Activated T-cell treated with anti-CD3 and anti-CD28 coated beads, Interleukin-2, amount 50 U/mL, for 72 hours (primary cell): ENCODE measurements at regions not wholly inside any gene's neighbourhood (a gene's known extent, or its start where the extent isn't known, plus 50 kb on each side); places are given as distances from the start of the nearest gene placed in this dataset.
A peak's percentile ranks its signal among the peaks of the same experiment; 100 is the strongest.
"Not testable (repeated sequence)": the region's sequence is repeated elsewhere in the genome, so short reads cannot be mapped to it uniquely, and the experiment has no call there.

Experiments used
- ATAC-seq, 2 donors: fragments of 150-1000 bp; cut with Tn5 transposase; replicated peaks in 1 of 2; 2 replicates each; pipeline ENCODE4 v1.10.0; 2021; ENCODE audit warnings: moderate library complexity in 2 of 2, mild to moderate bottlenecking in 1 of 2
- DNase-seq, 2 donors: peaks; one replicate each; pipeline ENCODE4 v3.0.0; 2021 to 2022; ENCODE audit warnings: mixed read lengths in 1 of 2
- H3K27ac Mint-ChIP-seq: one replicate; pipeline ENCODE4 v1.8.0; 2022; ENCODE audit warnings: mild to moderate bottlenecking, moderate library complexity, mixed read lengths
- H3K27me3 Mint-ChIP-seq: one replicate; pipeline ENCODE4 v1.8.0; 2022; ENCODE audit warnings: low read depth, mixed read lengths
- H3K36me3 Mint-ChIP-seq, 2 donors: one replicate each; pipeline ENCODE4 v1.8.0; 2022; ENCODE audit warnings: mixed read lengths in 2 of 2, mild to moderate bottlenecking in 1 of 2; ENCODE audit not compliant: insufficient read depth in 2 of 2
- H3K4me1 Mint-ChIP-seq: one replicate; pipeline ENCODE4 v1.8.0; 2022; ENCODE audit warnings: low read depth, mixed read lengths
- H3K4me3 Mint-ChIP-seq, 2 donors: one replicate each; pipeline ENCODE4 v1.8.0; 2022; ENCODE audit warnings: mild to moderate bottlenecking in 2 of 2, mixed read lengths in 2 of 2, moderate library complexity in 2 of 2
- H3K9me3 Mint-ChIP-seq, 2 donors: one replicate each; pipeline ENCODE4 v1.8.0; 2022; ENCODE audit warnings: mixed read lengths in 2 of 2

- not testable (repeated sequence) for H3K9me3 Mint-ChIP-seq, DNase-seq, H3K36me3 Mint-ChIP-seq, ATAC-seq, H3K4me3 Mint-ChIP-seq, H3K4me1 Mint-ChIP-seq, H3K27ac Mint-ChIP-seq
- peaks cover 31% of the 10 kb centered on the region for H3K27me3 Mint-ChIP-seq
These were observed 86.6 kb upstream of the FRMD4A start for GRCh38 chr10:14417336-14417735.

- H3K4me1 Mint-ChIP-seq = no peaks in the 10 kb centered on the region
- H3K27me3 Mint-ChIP-seq = peaks cover 38% of the 10 kb centered on the region
- no peak for ATAC-seq
- H3K4me3 Mint-ChIP-seq = no peak overlapping the region
- H3K36me3 Mint-ChIP-seq = no peaks in the 10 kb centered on the region
- H3K27ac Mint-ChIP-seq = no peak overlapping the region
- DNase-seq = no peak
- H3K9me3 Mint-ChIP-seq = peaks cover 0 to 2% of the 10 kb centered on the region in 2 donors
These were observed 85.6 kb upstream of the FRMD4A start for GRCh38 chr10:14416308-14416700.

- peaks cover 4% of the 10 kb centered on the region for H3K4me1 Mint-ChIP-seq
- peaks cover 43% of the 10 kb centered on the region for H3K27me3 Mint-ChIP-seq
- no peak overlapping the region for H3K27ac Mint-ChIP-seq
- H3K36me3 Mint-ChIP-seq = peaks cover 0 to 3% of the 10 kb centered on the region in 2 donors
- H3K4me3 Mint-ChIP-seq = no peak overlapping the region
- H3K9me3 Mint-ChIP-seq = peaks cover 2 to 4% of the 10 kb centered on the region in 2 donors
- ATAC-seq (no peak), DNase-seq (no peak)
These were observed 85.1 kb upstream of the FRMD4A start for GRCh38 chr10:14415676-14416307.

- H3K9me3 Mint-ChIP-seq = peaks cover 2 to 4% of the 10 kb centered on the region in 2 donors
- no peak for DNase-seq
- no peak overlapping the region for H3K4me3 Mint-ChIP-seq
- H3K27me3 Mint-ChIP-seq = peaks cover 52% of the 10 kb centered on the region
- H3K4me1 Mint-ChIP-seq = peaks cover 13% of the 10 kb centered on the region
- no peak for ATAC-seq
- peaks cover 3% of the 10 kb centered on the region in 2 donors for H3K36me3 Mint-ChIP-seq
- no peak overlapping the region for H3K27ac Mint-ChIP-seq
These were observed 84.2 kb upstream of the FRMD4A start for GRCh38 chr10:14414901-14415300.

GRCh38 chr10:14413523-14413922, 82.8 kb upstream of the FRMD4A start:
- Mint-ChIP-seq H3K4me1 (peaks cover 27% of the 10 kb centered on the region), H3K27me3 (peaks cover 54% of the 10 kb centered on the region), H3K27ac (no peak overlapping the region), H3K9me3 (peaks cover 4 to 5% of the 10 kb centered on the region in 2 donors), H3K4me3 (no peak overlapping the region), H3K36me3 (peaks cover 5 to 6% of the 10 kb centered on the region in 2 donors)
- DNase-seq (no peak), ATAC-seq (no peak)

GRCh38 chr10:14412624-14413023, 81.9 kb upstream of the FRMD4A start:
- ATAC-seq (no peak), DNase-seq (no peak)
- Mint-ChIP-seq H3K36me3 (peaks cover 5 to 6% of the 10 kb centered on the region in 2 donors), H3K4me1 (peaks cover 33% of the 10 kb centered on the region), H3K27ac (no peak overlapping the region), H3K27me3 (peaks cover 60% of the 10 kb centered on the region), H3K9me3 (peaks cover 4 to 5% of the 10 kb centered on the region in 2 donors), H3K4me3 (no peak overlapping the region)

- Mint-ChIP-seq H3K4me1 (peaks cover 33% of the 10 kb centered on the region), H3K27ac (peak overlapping the region; percentile 58), H3K27me3 (peaks cover 81% of the 10 kb centered on the region), H3K36me3 (peaks cover 5 to 6% of the 10 kb centered on the region in 2 donors), H3K4me3 (peak overlapping the region; percentile 16 to 31), H3K9me3 (peaks cover 4 to 5% of the 10 kb centered on the region in 2 donors)
- peak; percentile 45 to 47 for ATAC-seq
- DNase-seq = no peak
These were observed 79.2 kb upstream of the FRMD4A start for GRCh38 chr10:14409856-14410458.

GRCh38 chr10:14409247-14409646, 78.5 kb upstream of the FRMD4A start:
- peak; percentile 82 to 87 for ATAC-seq
- DNase-seq = peak; percentile 28 to 44
- peaks cover 4 to 5% of the 10 kb centered on the region in 2 donors for H3K9me3 Mint-ChIP-seq

GRCh38 chr10:14408139-14408538, 77.4 kb upstream of the FRMD4A start:
- H3K4me3 Mint-ChIP-seq = no peak overlapping the region
- DNase-seq = no peak
- H3K36me3 Mint-ChIP-seq = peaks cover 5 to 6% of the 10 kb centered on the region in 2 donors
- H3K4me1 Mint-ChIP-seq = peaks cover 33% of the 10 kb centered on the region
- peaks cover 4 to 5% of the 10 kb centered on the region in 2 donors for H3K9me3 Mint-ChIP-seq
- H3K27me3 Mint-ChIP-seq = peaks cover 72% of the 10 kb centered on the region
- ATAC-seq = no peak
- H3K27ac Mint-ChIP-seq = no peak overlapping the region

More at GRCh38 chr10:14409247-14409646, 78.5 kb upstream of the FRMD4A start:
- Mint-ChIP-seq H3K4me3 (peak overlapping the region in 1 of 2 donors; percentile 16), H3K27ac (peak overlapping the region; percentile 58), H3K36me3 (peaks cover 5 to 6% of the 10 kb centered on the region in 2 donors), H3K4me1 (peaks cover 33% of the 10 kb centered on the region), H3K27me3 (peaks cover 81% of the 10 kb centered on the region)

GRCh38 chr10:14407567-14407966, 76.8 kb upstream of the FRMD4A start:
- Mint-ChIP-seq H3K9me3 (peaks cover 4 to 5% of the 10 kb centered on the region in 2 donors), H3K27me3 (peaks cover 72% of the 10 kb centered on the region), H3K36me3 (peaks cover 5 to 6% of the 10 kb centered on the region in 2 donors), H3K27ac (no peak overlapping the region), H3K4me3 (no peak overlapping the region), H3K4me1 (peaks cover 33% of the 10 kb centered on the region)
- ATAC-seq (no peak), DNase-seq (no peak)

- Mint-ChIP-seq H3K4me1 (peaks cover 24% of the 10 kb centered on the region), H3K36me3 (peaks cover 2 to 6% of the 10 kb centered on the region in 2 donors), H3K4me3 (no peak overlapping the region), H3K27me3 (peaks cover 74% of the 10 kb centered on the region), H3K9me3 (peaks cover 0 to 3% of the 10 kb centered on the region in 2 donors), H3K27ac (no peak overlapping the region)
- ATAC-seq (no peak), DNase-seq (no peak)
These were observed 74.6 kb upstream of the FRMD4A start for GRCh38 chr10:14405076-14406065.

GRCh38 chr10:14403881-14404623, 73.3 kb upstream of the FRMD4A start:
- ATAC-seq (no peak), DNase-seq (no peak)
- Mint-ChIP-seq H3K27ac (no peak overlapping the region), H3K9me3 (no peaks in the 10 kb centered on the region), H3K4me3 (no peak overlapping the region), H3K36me3 (no peaks in the 10 kb centered on the region), H3K27me3 (peaks cover 75% of the 10 kb centered on the region), H3K4me1 (peaks cover 11% of the 10 kb centered on the region)
